BJ (cell line): ENCODE measurements at regions not wholly inside any gene's neighbourhood (a gene's known extent, or its start where the extent isn't known, plus 50 kb on each side); places are given as distances from the start of the nearest gene placed in this dataset.

ENCODE experiments used
- CTCF ChIA-PET: fragments of 350-600 bp; formaldehyde crosslinking; extraction: SDS; loops from one replicate; lab custom pipeline; 2021; ENCODE audit warnings: antibody characterized with exemption, inconsistent platforms; lab: Yijun Ruan, JAX
- POLR2A ChIA-PET: fragments of 300-600 bp; sonication (Branson Sonifier 250); formaldehyde crosslinking; extraction: SDS; loops from one replicate; lab custom pipeline; 2021; ENCODE audit warnings: antibody characterized with exemption; lab: Charles Lee
- DNase-seq: peaks from one replicate; pipeline ENCODE4 v3.0.0-alpha.2; 2011; ENCODE audit warnings: low read depth
- H3K27me3 ChIP-seq: 2 replicates; pipeline ENCODE4 v1.6.0; 2011; ENCODE audit warnings: low read length; ENCODE audit not compliant: control insufficient read depth, insufficient read depth
- H3K36me3 ChIP-seq: 2 replicates; pipeline ENCODE4 v1.5.1; 2011; ENCODE audit warnings: low read length; ENCODE audit not compliant: control insufficient read depth, insufficient read depth
- H3K4me3 ChIP-seq: 2 replicates; pipeline ENCODE4 v1.5.1; 2011; ENCODE audit warnings: low read depth, mild to moderate bottlenecking, control low read depth, low read length
- CTCF ChIP-seq: IDR thresholded peaks from 2 replicates; pipeline ENCODE4 v1.5.1; 2011; ENCODE audit warnings: low read depth, mild to moderate bottlenecking, control low read depth, inconsistent platforms, low read length, moderate library complexity; ENCODE audit not compliant: insufficient read depth

DNA sequence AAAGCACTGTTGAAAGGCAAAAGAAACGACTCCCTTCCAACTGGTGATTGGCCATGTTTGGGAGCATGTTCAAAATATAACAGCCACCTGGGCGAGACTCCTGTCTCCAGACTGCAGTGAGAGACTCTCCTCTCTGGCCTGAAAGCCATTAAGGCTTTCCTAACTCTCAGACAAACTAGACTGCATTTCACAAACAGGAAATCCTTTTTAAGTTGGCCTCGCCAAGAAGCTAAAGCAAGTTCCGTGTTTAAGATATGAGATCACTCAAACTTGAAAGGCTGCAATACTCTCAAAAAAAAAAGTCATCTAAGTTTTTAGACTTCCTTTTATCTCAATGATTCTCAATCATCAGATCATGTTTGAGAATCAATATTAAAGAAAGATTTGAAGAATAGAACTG, 117.0 kb downstream of the TFAP2A start:
- POLR2A ChIA-PET: interaction anchor here (0.7 kb wide), 1 partner anchor 70 kb away, joined by 3 read pairs; no protein-coding TSS in a partner anchor

DNA sequence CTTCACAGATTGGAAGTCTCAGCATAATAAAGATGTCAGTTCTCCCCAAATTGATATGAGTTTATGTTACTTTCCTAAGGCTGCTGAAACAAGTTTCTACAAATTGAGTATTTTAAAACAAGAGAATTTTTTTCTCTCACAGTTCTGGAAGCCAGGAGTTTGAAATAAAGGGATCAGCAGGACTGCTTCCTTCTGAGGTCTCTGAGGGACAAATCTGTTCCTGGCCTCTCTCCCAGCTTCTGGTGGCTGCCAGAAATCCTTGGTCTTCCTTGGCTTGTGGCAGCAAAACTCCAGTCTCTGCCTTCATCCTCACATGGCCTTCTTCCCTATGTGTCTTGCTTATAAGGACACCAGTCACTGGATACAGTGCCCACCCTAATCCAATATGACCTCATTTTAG, 136.1 kb downstream of the TFAP2A start:
- Histone ChIP-seq H3K4me3 (no peak overlapping the region), H3K27me3 (no peaks in the 10 kb centered on the region), H3K36me3 (no peaks in the 10 kb centered on the region)
- CTCF ChIA-PET: no interaction called here
- POLR2A ChIA-PET: no interaction called here
- no peak for TF ChIP-seq CTCF
- no peak for DNase-seq

More for the DNA sequence above, 117.0 kb downstream of the TFAP2A start:
- no peak for TF ChIP-seq CTCF
- Histone ChIP-seq H3K36me3 (no peaks in the 10 kb centered on the region), H3K27me3 (no peaks in the 10 kb centered on the region), H3K4me3 (no peak overlapping the region)
- DNase-seq: no peak
- CTCF ChIA-PET: no interaction called here

DNA sequence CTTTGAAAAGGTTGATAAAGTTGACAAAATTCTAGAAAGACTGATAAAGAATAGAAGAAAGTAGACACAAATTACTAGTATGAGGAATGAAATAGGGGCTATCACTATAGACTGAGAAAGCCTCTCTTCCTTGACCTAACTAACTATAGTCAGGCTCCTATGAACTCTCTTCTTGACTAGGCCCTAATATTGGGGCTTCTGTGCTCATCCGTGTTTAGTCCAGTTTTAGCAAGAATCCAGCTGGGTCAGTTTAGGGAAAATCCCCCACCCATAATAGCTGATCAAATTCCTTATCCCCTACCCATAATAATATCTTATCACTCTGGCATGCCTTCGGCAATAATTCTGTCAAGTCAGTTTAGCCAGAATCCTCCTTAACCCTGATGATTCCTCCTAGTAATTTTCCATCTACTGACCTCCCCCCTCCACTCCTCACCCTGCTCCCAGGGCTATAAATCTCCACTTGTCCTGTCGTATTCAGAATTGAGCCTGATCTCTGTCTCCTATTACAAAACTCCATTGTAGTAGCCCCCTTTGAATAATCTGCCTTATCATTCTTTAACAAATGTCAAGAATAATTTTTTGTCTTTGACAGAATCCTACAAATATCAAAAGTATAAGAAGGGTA, 138.1 kb downstream of the TFAP2A start:
- Histone ChIP-seq H3K27me3 (no peaks in the 10 kb centered on the region), H3K36me3 (no peaks in the 10 kb centered on the region), H3K4me3 (no peak overlapping the region)
- ChIA-PET POLR2A (no interaction called here), CTCF (no interaction called here)
- no peak for TF ChIP-seq CTCF
- no peak for DNase-seq

DNA sequence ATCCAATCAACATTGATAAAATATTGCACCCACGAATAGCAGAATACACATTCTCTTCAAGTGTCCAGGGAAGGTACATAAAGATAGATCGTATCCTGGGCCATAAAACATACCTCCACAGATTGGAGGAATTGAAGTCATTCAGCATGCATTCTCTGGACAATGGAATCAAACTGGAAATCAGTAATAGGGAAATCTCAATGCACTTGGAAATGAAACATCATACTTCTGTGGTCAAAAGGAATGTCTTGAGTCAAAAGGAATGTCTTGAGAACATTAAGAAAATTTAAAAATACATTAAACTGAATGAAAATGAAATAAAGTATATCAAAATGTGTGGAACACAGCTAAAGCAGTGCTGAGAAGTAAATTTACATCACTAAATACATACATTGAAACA, 138.8 kb downstream of the TFAP2A start:
- no peak for TF ChIP-seq CTCF
- peak; percentile 38 for DNase-seq
- Histone ChIP-seq H3K36me3 (no peaks in the 10 kb centered on the region), H3K27me3 (no peaks in the 10 kb centered on the region), H3K4me3 (no peak overlapping the region)
- POLR2A ChIA-PET: no interaction called here
- CTCF ChIA-PET: no interaction called here

- no peak for TF ChIP-seq CTCF
- POLR2A ChIA-PET: interaction anchor here (0.6 kb wide), 1 partner anchor 77 kb away, joined by 3 read pairs; no protein-coding TSS in a partner anchor
- DNase-seq: no peak
These were observed 142.3 kb downstream of the TFAP2A start for GRCh38 chr6:10272591-10272990.

More at GRCh38 chr6:10272591-10272990, 142.3 kb downstream of the TFAP2A start:
- no peaks in the 10 kb centered on the region for H3K36me3 ChIP-seq
- H3K4me3 ChIP-seq: no peak overlapping the region
- no peaks in the 10 kb centered on the region for H3K27me3 ChIP-seq
- CTCF ChIA-PET: interaction anchor here (2.6 kb wide), 1 partner anchor 16 kb away, joined by 5 read pairs; no protein-coding TSS in a partner anchor
